ENCODE measurements at regions not wholly inside any gene's neighbourhood (a gene's known extent, or its start where the extent isn't known, plus 50 kb on each side); places are given as distances from the start of the nearest gene placed in this dataset.

DNA sequence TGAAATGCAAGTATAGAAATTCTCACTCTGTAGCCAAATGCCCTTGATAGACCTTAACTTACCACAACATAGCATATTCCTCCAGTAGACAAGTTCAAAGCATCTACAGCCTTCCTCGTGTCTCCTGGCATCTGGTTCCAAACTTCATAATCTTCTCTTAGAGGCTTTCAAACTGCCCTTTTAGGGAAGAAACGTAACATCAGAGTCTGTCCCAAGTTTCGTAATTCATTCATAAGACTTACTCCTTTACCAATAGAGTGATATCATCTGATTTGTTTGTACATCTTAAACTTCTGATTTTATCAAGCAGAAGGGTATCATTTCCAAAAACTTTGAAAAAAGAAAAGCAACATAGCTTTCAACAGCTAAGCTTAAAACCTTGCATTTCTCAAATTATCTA, 137.4 kb downstream of the SPRY2 start:
- Histone ChIP-seq H3K27me3 (ENCODE audit: low read length) (no peaks in the 10 kb centered on the region), H3K36me3 (ENCODE audit: insufficient read depth, low read length) (no peaks in the 10 kb centered on the region), H2AFZ (ENCODE audit: low read length) (no peak overlapping the region), H3K79me2 (ENCODE audit: low read length) (no peaks in the 10 kb centered on the region), H3K9me2 (replicated peaks; ENCODE audit: insufficient read depth, low read length) (no peaks in the 10 kb centered on the region), H4K20me1 (ENCODE audit: insufficient read depth, low read depth, low read length) (no peaks in the 10 kb centered on the region), H3K9me3 (ENCODE audit: low read length) (peaks cover 5% of the 10 kb centered on the region), H3K9ac (ENCODE audit: low read length) (no peak overlapping the region), H3K4me3 (ENCODE audit: low read length) (no peak overlapping the region), H3K4me2 (ENCODE audit: low read depth, low read length, poor library complexity, severe bottlenecking) (no peak overlapping the region), H3K4me1 (ENCODE audit: low read length) (no peaks in the 10 kb centered on the region), H3K27ac (ENCODE audit: low read length) (no peak overlapping the region)
- no peak for DNase-seq

DNA sequence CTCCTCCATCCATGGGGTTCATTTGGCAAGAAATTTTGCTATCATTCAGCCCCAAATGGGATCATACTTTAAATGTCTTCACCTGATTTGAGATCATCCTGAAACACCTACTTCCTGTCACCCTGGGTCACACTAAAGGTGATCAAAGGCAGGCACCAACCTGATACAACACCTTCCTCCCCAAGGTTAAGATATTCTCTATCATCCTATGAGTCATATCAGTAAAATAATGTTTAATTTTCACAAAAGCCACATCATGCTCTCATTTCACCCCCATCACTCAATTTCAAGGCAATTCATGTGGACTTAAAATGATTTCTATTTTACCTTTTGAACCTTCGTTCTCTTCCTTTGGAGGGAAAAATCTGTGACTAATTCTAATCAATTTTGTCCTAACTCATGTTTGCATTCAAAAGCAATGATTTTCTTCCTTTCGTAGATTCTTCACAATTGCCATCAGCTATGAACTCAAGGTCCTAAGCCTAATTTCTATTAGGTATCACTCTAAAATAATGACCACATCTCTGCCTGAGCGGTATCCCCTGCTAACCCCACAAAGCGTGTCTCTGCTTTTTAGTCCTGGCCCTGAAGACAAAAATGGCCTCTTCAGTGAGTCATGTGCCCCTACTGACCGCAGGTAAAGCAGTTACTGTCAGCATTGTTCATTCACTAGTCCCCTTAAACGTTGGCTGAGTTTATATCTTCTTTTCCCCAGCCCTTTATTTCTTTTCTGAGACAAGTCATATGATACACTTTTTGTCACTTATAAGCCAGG, 139.0 kb downstream of the SPRY2 start:
- Histone ChIP-seq H3K27me3 (ENCODE audit: low read length) (no peaks in the 10 kb centered on the region), H3K36me3 (ENCODE audit: insufficient read depth, low read length) (no peaks in the 10 kb centered on the region), H3K4me2 (ENCODE audit: low read depth, low read length, poor library complexity, severe bottlenecking) (no peak overlapping the region), H4K20me1 (ENCODE audit: insufficient read depth, low read depth, low read length) (no peaks in the 10 kb centered on the region), H3K4me1 (ENCODE audit: low read length) (no peaks in the 10 kb centered on the region), H3K27ac (ENCODE audit: low read length) (no peak overlapping the region), H3K79me2 (ENCODE audit: low read length) (no peaks in the 10 kb centered on the region), H3K9ac (ENCODE audit: low read length) (no peak overlapping the region), H3K9me3 (ENCODE audit: low read length) (peaks cover 10% of the 10 kb centered on the region), H2AFZ (ENCODE audit: low read length) (no peak overlapping the region), H3K4me3 (ENCODE audit: low read length) (no peak overlapping the region), H3K9me2 (replicated peaks; ENCODE audit: insufficient read depth, low read length) (no peaks in the 10 kb centered on the region)
- DNase-seq = no peak

DNA sequence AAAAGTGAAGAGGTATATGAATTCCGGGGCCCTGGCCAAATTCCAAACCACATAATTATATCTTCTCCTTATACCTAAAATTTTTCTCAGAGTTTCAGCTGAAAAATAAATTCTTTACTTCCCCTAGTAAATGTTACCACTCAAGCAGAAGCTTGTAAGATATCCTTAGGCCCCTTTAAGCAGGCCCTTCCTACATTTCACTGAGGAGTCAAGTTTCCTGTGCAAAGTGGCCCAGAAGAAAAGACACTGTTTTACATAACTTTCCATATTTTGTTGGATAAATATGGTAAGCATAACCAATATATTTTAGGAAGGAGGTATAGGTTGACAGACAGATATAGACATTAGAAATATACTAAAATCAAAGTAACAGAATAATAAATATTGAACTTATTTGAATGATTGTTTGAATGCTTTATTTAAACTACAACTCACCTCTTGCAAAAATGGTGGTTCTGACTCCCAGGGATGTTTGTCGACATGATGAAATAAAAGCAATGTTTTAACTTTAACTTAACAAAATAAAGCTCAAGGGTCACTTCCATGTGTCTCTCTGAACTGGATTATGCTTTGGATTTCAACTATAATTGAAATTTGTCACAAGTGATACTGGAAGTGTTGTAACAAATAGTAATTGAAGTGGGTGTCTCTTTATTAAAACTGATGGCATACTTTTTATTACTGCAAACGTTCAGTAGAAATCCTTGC, 141.2 kb downstream of the SPRY2 start:
- Histone ChIP-seq H3K4me2 (ENCODE audit: low read depth, low read length, poor library complexity, severe bottlenecking) (no peak overlapping the region), H3K9me2 (replicated peaks; ENCODE audit: insufficient read depth, low read length) (no peaks in the 10 kb centered on the region), H3K36me3 (ENCODE audit: insufficient read depth, low read length) (no peaks in the 10 kb centered on the region), H3K9me3 (ENCODE audit: low read length) (peaks cover 14% of the 10 kb centered on the region), H3K4me3 (ENCODE audit: low read length) (no peak overlapping the region), H3K9ac (ENCODE audit: low read length) (no peak overlapping the region), H2AFZ (ENCODE audit: low read length) (no peak overlapping the region), H3K27me3 (ENCODE audit: low read length) (no peaks in the 10 kb centered on the region), H3K27ac (ENCODE audit: low read length) (no peak overlapping the region), H4K20me1 (ENCODE audit: insufficient read depth, low read depth, low read length) (no peaks in the 10 kb centered on the region), H3K4me1 (ENCODE audit: low read length) (no peaks in the 10 kb centered on the region), H3K79me2 (ENCODE audit: low read length) (no peaks in the 10 kb centered on the region)
- DNase-seq = no peak

GRCh38 chr13:80199067-80199466, 141.9 kb downstream of the SPRY2 start:
- no peaks in the 10 kb centered on the region for H4K20me1 ChIP-seq (ENCODE audit: insufficient read depth, low read depth, low read length)
- no peak overlapping the region for H3K4me2 ChIP-seq (ENCODE audit: low read depth, low read length, poor library complexity, severe bottlenecking)
- no peak overlapping the region for H3K27ac ChIP-seq (ENCODE audit: low read length)
- no peaks in the 10 kb centered on the region for H3K36me3 ChIP-seq (ENCODE audit: insufficient read depth, low read length)
- no peaks in the 10 kb centered on the region for H3K27me3 ChIP-seq (ENCODE audit: low read length)
- H2AFZ ChIP-seq (ENCODE audit: low read length) = no peak overlapping the region
- no peak overlapping the region for H3K4me3 ChIP-seq (ENCODE audit: low read length)
- peaks cover 14% of the 10 kb centered on the region for H3K9me3 ChIP-seq (ENCODE audit: low read length)
- H3K9me2 ChIP-seq (replicated peaks; ENCODE audit: insufficient read depth, low read length) = no peaks in the 10 kb centered on the region
- no peak overlapping the region for H3K9ac ChIP-seq (ENCODE audit: low read length)
- no peaks in the 10 kb centered on the region for H3K4me1 ChIP-seq (ENCODE audit: low read length)
- H3K79me2 ChIP-seq (ENCODE audit: low read length) = no peaks in the 10 kb centered on the region
- DNase-seq = no peak

DNA sequence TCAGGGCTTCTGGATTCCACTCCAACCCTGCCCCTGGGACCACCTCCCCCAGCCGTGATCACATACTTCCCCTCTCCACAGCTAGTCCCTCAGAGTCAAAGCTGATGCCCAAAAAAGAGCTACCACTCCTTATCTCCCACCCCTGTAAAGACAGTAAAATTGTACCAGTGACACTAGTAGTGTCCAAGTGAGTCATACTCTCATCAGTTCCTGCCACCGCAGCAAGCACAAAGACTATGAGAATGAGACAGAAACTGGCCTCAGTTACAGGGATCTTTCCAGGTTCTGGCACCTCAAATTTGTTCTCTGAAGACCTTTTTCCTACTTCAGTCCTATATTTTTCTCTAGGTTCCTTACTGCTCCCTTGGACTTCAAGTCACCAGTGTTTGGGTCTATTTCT, 144.2 kb downstream of the SPRY2 start:
- no peak overlapping the region for H2AFZ ChIP-seq (ENCODE audit: low read length)
- H3K27me3 ChIP-seq (ENCODE audit: low read length) = no peaks in the 10 kb centered on the region
- H3K4me2 ChIP-seq (ENCODE audit: low read depth, low read length, poor library complexity, severe bottlenecking) = no peak overlapping the region
- no peaks in the 10 kb centered on the region for H3K9me2 ChIP-seq (replicated peaks; ENCODE audit: insufficient read depth, low read length)
- no peaks in the 10 kb centered on the region for H3K4me1 ChIP-seq (ENCODE audit: low read length)
- H3K36me3 ChIP-seq (ENCODE audit: insufficient read depth, low read length) = no peaks in the 10 kb centered on the region
- no peaks in the 10 kb centered on the region for H3K79me2 ChIP-seq (ENCODE audit: low read length)
- peaks cover 13% of the 10 kb centered on the region for H3K9me3 ChIP-seq (ENCODE audit: low read length)
- H3K27ac ChIP-seq (ENCODE audit: low read length) = no peak overlapping the region
- DNase-seq = no peak
- no peak overlapping the region for H3K4me3 ChIP-seq (ENCODE audit: low read length)
- H4K20me1 ChIP-seq (ENCODE audit: insufficient read depth, low read depth, low read length) = no peaks in the 10 kb centered on the region
- no peak overlapping the region for H3K9ac ChIP-seq (ENCODE audit: low read length)

DNA sequence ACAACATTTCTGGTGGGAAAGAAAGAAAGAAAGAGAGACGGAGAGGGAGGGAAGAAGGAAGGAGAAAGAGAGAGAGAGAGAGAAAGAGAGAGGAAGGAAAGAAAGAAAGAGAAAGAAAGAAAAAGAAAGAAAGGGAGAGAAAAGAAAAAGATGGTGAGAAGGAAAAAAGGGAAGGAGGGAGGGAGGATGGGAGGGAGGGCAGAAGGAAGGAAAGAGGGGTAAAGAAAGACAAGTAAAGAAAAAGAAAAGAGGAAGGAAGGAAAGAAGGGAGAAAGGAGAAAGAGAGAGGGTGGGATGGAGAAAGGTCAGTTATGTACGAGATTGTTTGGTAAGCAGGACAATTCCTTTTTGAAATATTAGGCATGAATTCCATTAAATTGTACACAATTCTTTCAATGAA, 145.3 kb downstream of the SPRY2 start:
- Histone ChIP-seq H4K20me1 (ENCODE audit: insufficient read depth, low read depth, low read length) (no peaks in the 10 kb centered on the region), H3K79me2 (ENCODE audit: low read length) (no peaks in the 10 kb centered on the region), H3K9me3 (ENCODE audit: low read length) (peaks cover 9% of the 10 kb centered on the region), H2AFZ (ENCODE audit: low read length) (no peak overlapping the region), H3K9ac (ENCODE audit: low read length) (no peak overlapping the region), H3K36me3 (ENCODE audit: insufficient read depth, low read length) (no peaks in the 10 kb centered on the region), H3K4me3 (ENCODE audit: low read length) (no peak overlapping the region), H3K9me2 (replicated peaks; ENCODE audit: insufficient read depth, low read length) (no peaks in the 10 kb centered on the region), H3K27me3 (ENCODE audit: low read length) (no peaks in the 10 kb centered on the region), H3K4me2 (ENCODE audit: low read depth, low read length, poor library complexity, severe bottlenecking) (no peak overlapping the region), H3K27ac (ENCODE audit: low read length) (no peak overlapping the region), H3K4me1 (ENCODE audit: low read length) (no peaks in the 10 kb centered on the region)
- DNase-seq = no peak

DNA sequence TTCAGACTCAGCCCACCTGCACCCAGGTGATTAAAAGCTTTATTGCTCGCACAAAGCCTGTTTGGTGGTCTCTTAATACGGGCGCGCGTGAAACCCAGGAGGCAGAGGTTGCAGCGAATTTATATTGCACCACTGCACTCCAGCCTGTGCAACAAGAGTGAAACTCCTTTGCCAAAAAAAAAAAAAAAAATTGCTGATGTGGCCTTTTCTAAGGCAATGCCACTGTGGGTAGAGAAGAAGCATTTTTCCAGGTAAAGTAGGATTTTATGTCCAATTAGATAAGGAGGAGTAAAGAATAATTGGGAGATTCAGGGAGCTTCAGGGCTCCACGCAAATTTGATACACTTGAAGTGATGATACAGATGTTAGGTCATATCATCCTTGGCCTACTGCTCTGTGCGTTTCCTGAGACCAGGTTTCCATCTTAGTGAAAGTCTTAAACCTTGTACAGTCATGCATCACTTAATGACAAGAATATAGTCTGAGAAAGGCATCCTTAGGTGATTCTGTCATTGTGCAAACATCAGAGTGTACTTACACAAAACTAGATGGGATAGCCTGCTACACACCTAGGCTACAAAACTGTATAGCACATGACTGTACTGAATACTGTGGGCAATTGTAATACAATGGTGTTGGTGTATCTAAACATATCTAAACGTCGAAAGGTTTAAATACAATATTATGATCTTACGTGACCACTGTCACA, 150.9 kb downstream of the SPRY2 start:
- no peak overlapping the region for H3K27ac ChIP-seq (ENCODE audit: low read length)
- no peaks in the 10 kb centered on the region for H3K9me3 ChIP-seq (ENCODE audit: low read length)
- H2AFZ ChIP-seq (ENCODE audit: low read length) = no peak overlapping the region
- H4K20me1 ChIP-seq (ENCODE audit: insufficient read depth, low read depth, low read length) = no peaks in the 10 kb centered on the region
- DNase-seq = no peak
- H3K4me2 ChIP-seq (ENCODE audit: low read depth, low read length, poor library complexity, severe bottlenecking) = no peak overlapping the region
- no peaks in the 10 kb centered on the region for H3K27me3 ChIP-seq (ENCODE audit: low read length)
- no peak overlapping the region for H3K9ac ChIP-seq (ENCODE audit: low read length)
- H3K79me2 ChIP-seq (ENCODE audit: low read length) = no peaks in the 10 kb centered on the region
- no peaks in the 10 kb centered on the region for H3K4me1 ChIP-seq (ENCODE audit: low read length)
- H3K36me3 ChIP-seq (ENCODE audit: insufficient read depth, low read length) = no peaks in the 10 kb centered on the region
- H3K9me2 ChIP-seq (replicated peaks; ENCODE audit: insufficient read depth, low read length) = no peaks in the 10 kb centered on the region
- H3K4me3 ChIP-seq (ENCODE audit: low read length) = no peak overlapping the region

DNA sequence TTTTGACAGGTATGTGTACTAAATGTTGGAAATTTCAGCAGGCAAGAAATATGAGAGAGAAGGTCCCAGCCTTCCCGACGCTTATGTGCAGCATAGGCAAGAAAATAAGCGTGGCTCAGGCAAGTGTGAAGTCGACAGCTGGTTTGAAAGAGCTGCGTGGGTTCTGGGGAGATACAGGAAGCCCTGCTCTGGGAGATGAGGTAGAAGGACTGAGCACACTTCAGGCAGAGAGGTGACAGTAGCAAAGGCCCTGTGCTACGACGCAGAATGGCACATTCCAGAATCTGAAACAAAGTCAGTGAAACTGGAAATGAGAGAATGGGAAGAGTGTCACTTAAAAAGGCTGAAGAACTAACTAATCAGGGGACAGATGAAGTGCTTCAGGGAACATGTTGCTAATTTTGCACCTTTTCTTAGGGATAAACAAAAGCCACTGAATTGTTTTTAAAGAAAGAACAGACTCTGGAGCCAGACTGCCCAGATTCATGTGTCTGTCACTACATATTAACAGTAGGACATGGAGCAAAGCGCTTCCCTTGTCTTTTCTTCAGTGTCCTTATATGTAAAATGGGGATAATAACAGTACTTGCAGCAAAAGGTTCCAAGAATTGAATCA, 160.1 kb downstream of the SPRY2 start:
- H3K9ac ChIP-seq (ENCODE audit: low read length) = no peak overlapping the region
- H3K36me3 ChIP-seq (ENCODE audit: insufficient read depth, low read length) = no peaks in the 10 kb centered on the region
- no peak overlapping the region for H3K4me2 ChIP-seq (ENCODE audit: low read depth, low read length, poor library complexity, severe bottlenecking)
- no peak overlapping the region for H2AFZ ChIP-seq (ENCODE audit: low read length)
- H3K27ac ChIP-seq (ENCODE audit: low read length) = no peak overlapping the region
- H3K9me3 ChIP-seq (ENCODE audit: low read length) = peaks cover 4% of the 10 kb centered on the region
- no peak for DNase-seq
- H4K20me1 ChIP-seq (ENCODE audit: insufficient read depth, low read depth, low read length) = no peaks in the 10 kb centered on the region
- no peaks in the 10 kb centered on the region for H3K27me3 ChIP-seq (ENCODE audit: low read length)
- no peaks in the 10 kb centered on the region for H3K9me2 ChIP-seq (replicated peaks; ENCODE audit: insufficient read depth, low read length)
- no peak overlapping the region for H3K4me3 ChIP-seq (ENCODE audit: low read length)
- H3K79me2 ChIP-seq (ENCODE audit: low read length) = no peaks in the 10 kb centered on the region
- no peaks in the 10 kb centered on the region for H3K4me1 ChIP-seq (ENCODE audit: low read length)
